Breast epithelium (tissue), 4 donors: ENCODE measurements at regions not wholly inside any gene's neighbourhood (a gene's known extent, or its start where the extent isn't known, plus 50 kb on each side); places are given as distances from the start of the nearest gene placed in this dataset.

Source experiments
- DNase-seq, 2 donors: peaks; one replicate each; pipeline ENCODE4 v3.0.0-alpha.2; 2019; ENCODE audit warnings: low spot score in 2 of 2
- H3K27ac ChIP-seq, 2 donors: fragments of 200-600 bp; sonication (generic) in 1 of 2; one replicate each; pipeline ENCODE4 v1.5.1; 2016 to 2019; ENCODE audit warnings: mild to moderate bottlenecking in 1 of 2
- H3K27me3 ChIP-seq, 2 donors: fragments of 200-600 bp; sonication (generic) in 1 of 2; one replicate each; pipeline versions ENCODE4 v1.5.1 to v1.6.0; 2017 to 2019; ENCODE audit warnings: control low read depth in 1 of 2, mild to moderate bottlenecking in 1 of 2
- H3K36me3 ChIP-seq: fragments of 200-600 bp; one replicate; pipeline ENCODE4 v1.5.1; 2019
- H3K4me1 ChIP-seq, 2 donors: fragments of 200-600 bp; sonication (generic); one replicate each; pipeline ENCODE4 v1.5.1; 2016 to 2019; ENCODE audit warnings: control low read depth in 1 of 2
- H3K4me3 ChIP-seq, 3 donors: fragments of 200-600 bp; sonication (generic); 1 replicate in 2 of 3; 2 replicates in 1 of 3; pipeline ENCODE4 v1.5.1; 2016 to 2019; ENCODE audit warnings: mild to moderate bottlenecking in 3 of 3, moderate library complexity in 2 of 3
- H3K9me3 ChIP-seq, 2 donors: fragments of 200-600 bp; sonication (generic) in 1 of 2; one replicate each; pipeline ENCODE4 v1.5.1; 2016 to 2019; ENCODE audit warnings: control low read depth in 1 of 2
- POLR2A ChIP-seq: fragments of 450-650 bp; IDR thresholded peaks from one replicate; pipeline ENCODE4 v1.6.1; 2016; ENCODE audit warnings: antibody characterized with exemption, mild to moderate bottlenecking, moderate library complexity
- POLR2AphosphoS5 ChIP-seq, 3 donors: sonication (generic); formaldehyde crosslinking; IDR thresholded peaks; one replicate each; pipeline ENCODE4 v1.6.1; 2017; ENCODE audit warnings: antibody characterized with exemption in 3 of 3
- intact Hi-C: fragments of 100-400 bp; cut with DNase I; formaldehyde crosslinking; loops from one replicate; pipeline ENCODE4 v1.15.1; 2023; ENCODE audit warnings: low total_unique reads
- TF ChIP-seq, protein P1 (sequence below), 3 donors: fragments of 450-650 bp; IDR thresholded peaks; one replicate each; pipeline ENCODE4 v1.5.1; 2016 to 2017; ENCODE audit warnings: antibody characterized with exemption in 3 of 3, mild to moderate bottlenecking in 3 of 3, moderate library complexity in 3 of 3

DNA sequence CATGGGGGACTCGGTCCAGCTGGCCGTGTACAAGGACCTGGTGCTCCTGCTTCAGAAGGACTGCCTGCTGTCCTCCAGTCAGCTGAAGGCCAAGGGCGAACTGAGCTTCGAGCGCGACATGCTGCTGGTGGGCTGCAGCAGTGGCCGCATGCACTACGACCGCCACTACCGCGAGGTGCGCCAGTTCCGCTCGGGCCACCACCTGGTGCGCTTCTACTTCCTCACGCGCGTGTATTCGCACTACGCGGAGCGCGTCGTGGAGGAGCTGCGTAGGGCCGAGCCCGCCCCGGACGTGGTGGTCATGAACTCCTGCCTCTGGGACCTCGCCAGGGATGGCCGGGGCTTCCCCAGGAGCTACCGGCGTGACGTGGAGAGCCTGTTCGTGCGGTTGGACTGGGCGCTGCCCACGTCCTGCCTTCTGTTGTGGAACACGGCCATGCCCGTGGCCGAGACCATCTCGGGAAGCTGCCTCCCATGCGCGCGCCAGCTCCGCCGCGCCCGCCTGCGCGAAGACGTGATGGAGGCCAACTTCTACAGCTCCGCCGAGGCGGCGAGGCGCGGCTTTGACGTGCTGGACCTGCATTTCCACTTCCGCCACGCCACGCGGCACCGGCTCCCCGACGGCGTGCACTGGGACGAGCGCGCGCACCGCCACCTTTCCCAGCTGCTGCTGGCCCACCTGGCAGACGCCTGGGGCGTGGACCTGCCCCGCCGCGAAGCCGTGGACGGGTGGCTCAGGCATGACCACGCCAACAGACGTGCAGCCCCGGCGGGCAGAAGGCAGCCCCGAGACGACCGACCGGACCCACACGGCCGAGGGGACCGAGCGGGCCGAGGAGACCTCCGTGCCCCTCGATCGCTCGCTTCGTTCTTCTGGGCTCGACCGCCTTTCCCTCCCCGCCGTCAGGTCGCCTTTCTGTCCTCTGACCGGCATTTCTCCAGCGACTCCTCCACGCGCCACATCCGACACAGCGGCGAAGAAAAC lies 293.9 kb upstream of the ERBB4 start:
- Histone ChIP-seq H3K27me3 (no peaks in the 10 kb centered on the region), H3K9me3 (peaks cover 16 to 19% of the 10 kb centered on the region in 2 donors), H3K36me3 (no peaks in the 10 kb centered on the region), H3K27ac (no peak overlapping the region), H3K4me3 (no peak overlapping the region), H3K4me1 (no peaks in the 10 kb centered on the region)
- DNase-seq, result no peak
- intact Hi-C loops, result no loop called here
- TF ChIP-seq POLR2AphosphoS5 (IDR thresholded peaks at IDR 0.05) (no peak), POLR2A (no peak)
- TF ChIP-seq, protein P1, sequence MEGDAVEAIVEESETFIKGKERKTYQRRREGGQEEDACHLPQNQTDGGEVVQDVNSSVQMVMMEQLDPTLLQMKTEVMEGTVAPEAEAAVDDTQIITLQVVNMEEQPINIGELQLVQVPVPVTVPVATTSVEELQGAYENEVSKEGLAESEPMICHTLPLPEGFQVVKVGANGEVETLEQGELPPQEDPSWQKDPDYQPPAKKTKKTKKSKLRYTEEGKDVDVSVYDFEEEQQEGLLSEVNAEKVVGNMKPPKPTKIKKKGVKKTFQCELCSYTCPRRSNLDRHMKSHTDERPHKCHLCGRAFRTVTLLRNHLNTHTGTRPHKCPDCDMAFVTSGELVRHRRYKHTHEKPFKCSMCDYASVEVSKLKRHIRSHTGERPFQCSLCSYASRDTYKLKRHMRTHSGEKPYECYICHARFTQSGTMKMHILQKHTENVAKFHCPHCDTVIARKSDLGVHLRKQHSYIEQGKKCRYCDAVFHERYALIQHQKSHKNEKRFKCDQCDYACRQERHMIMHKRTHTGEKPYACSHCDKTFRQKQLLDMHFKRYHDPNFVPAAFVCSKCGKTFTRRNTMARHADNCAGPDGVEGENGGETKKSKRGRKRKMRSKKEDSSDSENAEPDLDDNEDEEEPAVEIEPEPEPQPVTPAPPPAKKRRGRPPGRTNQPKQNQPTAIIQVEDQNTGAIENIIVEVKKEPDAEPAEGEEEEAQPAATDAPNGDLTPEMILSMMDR (IDR thresholded peaks at IDR 0.05), result no peak

DNA sequence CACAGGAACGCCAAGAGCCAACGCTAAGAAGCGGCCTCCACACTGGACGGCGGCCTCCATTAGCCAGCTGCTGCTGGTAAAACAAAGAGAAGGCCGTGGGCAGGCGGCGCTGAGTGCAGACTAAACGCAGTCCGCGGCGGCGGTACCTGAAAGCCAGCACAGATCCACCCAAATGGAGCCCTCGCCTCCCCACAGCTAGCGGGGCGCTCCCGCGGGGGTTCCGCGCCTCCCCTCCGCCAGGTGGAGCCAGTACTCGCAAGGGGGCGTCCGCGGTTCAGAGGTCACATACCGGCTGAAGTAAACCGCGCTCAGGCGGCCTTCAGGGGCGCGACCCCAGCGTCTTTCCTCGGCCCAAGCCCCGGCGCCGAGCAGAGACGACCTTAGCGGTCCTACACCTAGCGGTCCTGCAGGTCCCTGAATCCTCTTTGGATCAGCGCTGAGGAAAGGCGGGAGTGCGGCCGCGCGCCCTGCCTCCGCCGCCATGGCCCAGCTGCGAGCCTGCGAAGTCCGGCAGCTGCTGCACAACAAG lies 293.1 kb upstream of the ERBB4 start:
- no peaks in the 10 kb centered on the region for H3K36me3 ChIP-seq
- no peak for DNase-seq
- no peak overlapping the region for H3K27ac ChIP-seq
- TF ChIP-seq, protein P1 (IDR thresholded peaks at IDR 0.05), result no peak
- TF ChIP-seq POLR2AphosphoS5 (IDR thresholded peaks at IDR 0.05) (no peak), POLR2A (no peak)
- H3K4me3 ChIP-seq, result no peak overlapping the region
- H3K4me1 ChIP-seq, result no peaks in the 10 kb centered on the region
- peaks cover 16 to 19% of the 10 kb centered on the region in 2 donors for H3K9me3 ChIP-seq
- intact Hi-C loops, result no loop called here
- H3K27me3 ChIP-seq, result no peaks in the 10 kb centered on the region

DNA sequence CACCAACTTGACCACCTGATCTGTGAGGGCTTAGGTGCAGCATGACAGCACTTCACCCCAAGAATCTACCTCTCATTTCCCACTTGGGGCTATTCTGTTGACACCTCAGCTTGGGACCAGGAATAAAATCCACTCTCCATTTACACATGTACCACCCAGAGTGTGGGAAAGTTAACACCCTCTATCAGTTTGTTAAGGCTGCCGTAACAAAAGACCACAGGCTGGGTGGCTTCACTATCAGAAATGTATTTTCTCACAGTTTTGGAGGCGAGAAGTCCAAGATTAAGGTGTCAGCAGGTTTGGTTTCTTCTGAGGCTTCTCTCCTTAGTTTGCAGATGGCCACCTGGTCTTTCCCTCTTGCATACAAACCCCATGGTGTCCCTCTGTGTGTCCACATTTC lies 277.7 kb upstream of the ERBB4 start:
- TF ChIP-seq, protein P1 (IDR thresholded peaks at IDR 0.05), result no peak
- TF ChIP-seq POLR2AphosphoS5 (IDR thresholded peaks at IDR 0.05) (no peak), POLR2A (no peak)
- H3K36me3 ChIP-seq, result no peaks in the 10 kb centered on the region
- H3K4me3 ChIP-seq, result no peak overlapping the region
- no peaks in the 10 kb centered on the region for H3K9me3 ChIP-seq
- intact Hi-C loops, result loop anchor here (10.0 kb wide), 1 partner anchor 1369 kb away; no protein-coding TSS in a partner anchor
- no peaks in the 10 kb centered on the region for H3K27me3 ChIP-seq
- no peak overlapping the region for H3K27ac ChIP-seq
- DNase-seq, result no peak
- no peaks in the 10 kb centered on the region for H3K4me1 ChIP-seq

DNA sequence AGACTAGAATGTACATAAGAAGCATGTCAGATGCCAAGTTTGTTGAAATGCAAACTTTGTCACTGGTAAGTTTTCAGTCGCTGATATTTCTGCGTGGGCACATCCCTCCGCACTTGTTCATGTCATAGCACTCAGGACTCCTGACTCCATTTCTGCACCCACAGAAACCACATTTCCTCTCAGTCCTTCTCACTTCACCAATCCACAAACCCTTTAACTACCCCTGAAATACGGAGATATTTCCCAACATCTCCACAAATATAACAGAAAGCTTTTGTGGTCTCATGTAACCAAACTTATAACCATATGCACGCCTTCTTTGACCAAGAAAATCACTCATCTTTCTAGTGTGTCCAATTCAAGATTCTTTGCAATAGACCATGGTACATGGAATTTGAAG lies 276.9 kb upstream of the ERBB4 start:
- intact Hi-C loops, result loop anchor here (10.0 kb wide), 1 partner anchor 1369 kb away; no protein-coding TSS in a partner anchor
- Histone ChIP-seq H3K4me3 (no peak overlapping the region), H3K27ac (no peak overlapping the region), H3K27me3 (no peaks in the 10 kb centered on the region), H3K4me1 (no peaks in the 10 kb centered on the region), H3K36me3 (no peaks in the 10 kb centered on the region), H3K9me3 (no peaks in the 10 kb centered on the region)
- DNase-seq, result no peak
- TF ChIP-seq POLR2A (no peak), POLR2AphosphoS5 (IDR thresholded peaks at IDR 0.05) (no peak)
- TF ChIP-seq, protein P1 (IDR thresholded peaks at IDR 0.05), result no peak

DNA sequence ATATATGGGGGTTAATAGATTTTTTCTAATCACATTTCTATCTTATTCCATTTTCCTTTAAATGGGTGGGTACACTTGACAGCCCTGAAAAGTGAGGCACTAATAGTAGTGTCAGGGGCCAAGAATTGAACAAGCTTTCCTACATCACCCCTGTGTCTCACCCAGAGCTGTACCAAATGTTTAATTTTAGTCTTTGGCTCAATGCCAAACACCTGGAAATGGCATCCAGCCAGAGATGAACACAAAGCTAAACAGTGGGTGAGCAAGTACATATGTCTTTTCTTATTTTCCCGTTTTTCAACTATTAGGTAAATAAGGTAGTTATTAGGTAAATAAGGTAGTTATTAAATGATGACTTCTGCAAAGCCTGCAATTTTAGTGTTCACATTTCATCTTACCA lies 276.3 kb upstream of the ERBB4 start:
- H3K4me1 ChIP-seq, result no peaks in the 10 kb centered on the region
- H3K4me3 ChIP-seq, result no peak overlapping the region
- TF ChIP-seq POLR2AphosphoS5 (IDR thresholded peaks at IDR 0.05) (no peak), POLR2A (no peak)
- TF ChIP-seq, protein P1 (IDR thresholded peaks at IDR 0.05), result no peak
- no peak overlapping the region for H3K27ac ChIP-seq
- no peaks in the 10 kb centered on the region for H3K36me3 ChIP-seq
- H3K27me3 ChIP-seq, result no peaks in the 10 kb centered on the region
- intact Hi-C loops, result loop anchor here (10.0 kb wide), 1 partner anchor 1370 kb away; no protein-coding TSS in a partner anchor
- no peak for DNase-seq
- no peaks in the 10 kb centered on the region for H3K9me3 ChIP-seq
